ENCODE measurements at regions not wholly inside any gene's neighbourhood (a gene's known extent, or its start where the extent isn't known, plus 50 kb on each side); places are given as distances from the start of the nearest gene placed in this dataset.

GRCh38 chr18:78549971-78550370 lies 429.6 kb upstream of the SALL3 start:
- FAIRE-seq (no peak), DNase-seq (ENCODE audit: low read depth, low spot score) (no peak)
- Histone ChIP-seq H2AFZ (ENCODE audit: control insufficient read depth, low read length) (no peak overlapping the region), H3K4me2 (ENCODE audit: control insufficient read depth, extremely low read depth, insufficient read depth, low read depth, low read length) (no peak overlapping the region), H3K36me3 (ENCODE audit: control insufficient read depth in 2 of 2, extremely low read depth in 1 of 2, insufficient read depth in 2 of 2, low read length in 2 of 2) (no peaks in the 10 kb centered on the region), H3K79me2 (ENCODE audit: control insufficient read depth, insufficient read depth, low read length) (no peaks in the 10 kb centered on the region), H3K27me3 (ENCODE audit: control insufficient read depth, extremely low read depth, insufficient read depth, low read length) (no peaks in the 10 kb centered on the region), H3K9me1 (ENCODE audit: control insufficient read depth, extremely low read depth, insufficient read depth, low read length) (no peaks in the 10 kb centered on the region), H3K4me1 (ENCODE audit: control insufficient read depth, extremely low read depth, insufficient read depth, low read length) (no peaks in the 10 kb centered on the region), H3K9me3 (ENCODE audit: control insufficient read depth, low read depth, low read length) (peaks cover 19% of the 10 kb centered on the region), H3K27ac (ENCODE audit: control insufficient read depth, insufficient read depth, low read length) (no peak overlapping the region), H3K9ac (ENCODE audit: control insufficient read depth, extremely low read depth, insufficient read depth, low read length) (no peak overlapping the region), H4K20me1 (ENCODE audit: control insufficient read depth, extremely low read depth, insufficient read depth, low read length) (no peaks in the 10 kb centered on the region), H3K4me3 (ENCODE audit: control insufficient read depth in 2 of 3, extremely low read depth in 1 of 3, insufficient read depth in 2 of 3, low read depth in 1 of 3, low read length in 3 of 3) (no peak overlapping the region)
- dilution Hi-C loops (cut with MboI; ENCODE audit: extremely low pct_ligation_motif_present, low sequenced_read_pairs), result no loop called here
- no peak for TF ChIP-seq EZH2 (IDR thresholded peaks at IDR 0.05; ENCODE audit: low read length)
- TF ChIP-seq CTCF (optimal IDR thresholded peaks at IDR 0.05 in 1 of 3, IDR thresholded peaks at IDR 0.05 in 1 of 3, conservative IDR thresholded peaks at IDR 0.05 in 1 of 3; ENCODE audit: extremely low read depth in 1 of 3, insufficient read depth in 2 of 3, low read length in 3 of 3), result no peak

DNA sequence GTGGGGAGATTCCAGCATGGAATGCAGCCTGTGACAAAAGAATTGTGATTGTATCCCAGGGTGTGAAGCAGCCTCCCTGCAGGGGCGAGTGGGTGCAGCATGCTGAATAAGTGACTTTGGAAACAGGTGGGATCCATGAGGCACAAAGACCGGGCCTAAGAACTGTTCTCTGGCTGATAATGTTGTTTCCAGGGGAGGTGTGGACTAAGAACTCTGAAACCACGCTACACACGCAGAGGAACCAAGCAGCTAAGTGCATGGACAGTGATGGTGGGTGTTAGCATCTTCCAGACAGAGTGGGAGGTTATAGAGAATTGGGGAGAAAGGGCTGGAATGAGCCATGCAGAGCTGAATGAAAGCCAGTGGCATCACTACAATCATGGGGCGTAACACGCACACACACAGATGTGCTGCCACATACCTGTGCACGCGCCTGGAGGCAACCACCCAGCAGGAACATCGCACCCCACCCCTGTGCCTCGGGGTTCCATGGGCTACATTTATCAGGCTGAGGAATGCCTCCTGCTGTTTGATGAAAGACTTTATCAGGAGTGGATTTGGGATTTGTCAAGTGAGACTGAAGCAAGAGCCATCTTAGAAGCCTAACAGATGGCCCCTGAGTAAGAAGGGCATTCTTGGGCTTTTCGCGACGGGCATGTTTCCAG lies 424.5 kb upstream of the SALL3 start:
- Histone ChIP-seq H3K9me3 (ENCODE audit: control insufficient read depth, low read depth, low read length) (peaks cover 2% of the 10 kb centered on the region), H3K27me3 (ENCODE audit: control insufficient read depth, extremely low read depth, insufficient read depth, low read length) (no peaks in the 10 kb centered on the region)
- FAIRE-seq, result no peak

More for the DNA sequence above, 424.5 kb upstream of the SALL3 start:
- Histone ChIP-seq H3K4me3 (ENCODE audit: control insufficient read depth in 2 of 3, extremely low read depth in 1 of 3, insufficient read depth in 2 of 3, low read depth in 1 of 3, low read length in 3 of 3) (no peak overlapping the region), H2AFZ (ENCODE audit: control insufficient read depth, low read length) (no peak overlapping the region), H3K79me2 (ENCODE audit: control insufficient read depth, insufficient read depth, low read length) (no peaks in the 10 kb centered on the region), H3K36me3 (ENCODE audit: control insufficient read depth in 2 of 2, extremely low read depth in 1 of 2, insufficient read depth in 2 of 2, low read length in 2 of 2) (no peaks in the 10 kb centered on the region), H3K4me1 (ENCODE audit: control insufficient read depth, extremely low read depth, insufficient read depth, low read length) (no peaks in the 10 kb centered on the region), H3K9ac (ENCODE audit: control insufficient read depth, extremely low read depth, insufficient read depth, low read length) (no peak overlapping the region), H3K4me2 (ENCODE audit: control insufficient read depth, extremely low read depth, insufficient read depth, low read depth, low read length) (no peak overlapping the region), H4K20me1 (ENCODE audit: control insufficient read depth, extremely low read depth, insufficient read depth, low read length) (no peaks in the 10 kb centered on the region), H3K27ac (ENCODE audit: control insufficient read depth, insufficient read depth, low read length) (no peak overlapping the region), H3K9me1 (ENCODE audit: control insufficient read depth, extremely low read depth, insufficient read depth, low read length) (no peaks in the 10 kb centered on the region)
- TF ChIP-seq EZH2 (IDR thresholded peaks at IDR 0.05; ENCODE audit: low read length) (no peak), CTCF (optimal IDR thresholded peaks at IDR 0.05 in 1 of 3, IDR thresholded peaks at IDR 0.05 in 1 of 3, conservative IDR thresholded peaks at IDR 0.05 in 1 of 3; ENCODE audit: extremely low read depth in 1 of 3, insufficient read depth in 2 of 3, low read length in 3 of 3) (no peak)
- dilution Hi-C loops (cut with MboI; ENCODE audit: extremely low pct_ligation_motif_present, low sequenced_read_pairs), result no loop called here
- DNase-seq (ENCODE audit: low read depth, low spot score), result no peak

Measured in keratinocyte (primary cell).